ENCODE measurements at regions not wholly inside any gene's neighbourhood (a gene's known extent, or its start where the extent isn't known, plus 50 kb on each side); places are given as distances from the start of the nearest gene placed in this dataset.
A peak's percentile ranks its signal among the peaks of the same experiment; 100 is the strongest.
"Not testable (repeated sequence)": the region's sequence is repeated elsewhere in the genome, so short reads cannot be mapped to it uniquely, and the experiment has no call there.

DNA sequence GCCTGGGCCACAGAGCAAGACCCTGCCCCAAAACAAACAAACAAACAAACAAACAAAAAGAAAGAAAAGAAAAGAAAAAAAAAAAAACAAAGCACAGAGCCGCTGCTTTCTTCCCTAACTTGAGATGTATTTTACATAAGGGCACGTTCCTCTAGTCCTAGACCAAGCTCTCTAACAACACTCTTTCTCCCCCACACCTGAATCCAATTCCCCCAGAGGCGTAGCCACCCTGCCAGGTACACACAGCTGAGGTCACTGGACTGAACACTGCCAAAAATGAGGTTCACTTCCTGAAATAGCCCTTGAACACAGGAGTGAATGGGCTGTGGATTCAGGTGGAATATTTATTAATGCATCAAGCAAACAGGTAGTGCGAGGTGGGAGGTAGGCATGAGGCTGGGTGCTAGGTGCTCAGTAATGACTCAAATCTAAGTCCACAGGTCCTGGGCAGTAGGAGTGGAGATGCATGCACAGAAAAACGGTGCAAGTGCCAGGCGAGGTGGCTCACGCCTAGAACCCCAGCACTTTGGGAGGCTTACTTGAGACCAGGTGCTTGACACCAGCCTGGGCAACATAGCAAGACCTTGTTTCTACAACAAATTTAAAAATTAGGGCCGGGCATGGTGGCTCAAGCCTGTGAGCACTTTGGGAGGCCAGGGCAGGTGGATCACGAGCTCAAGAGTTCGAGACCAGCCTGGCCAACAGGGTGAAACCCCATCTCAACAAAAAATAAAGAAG lies 136.6 kb upstream of the C1QTNF3 start:
- not testable (repeated sequence) for H3K4me1 Mint-ChIP-seq; H3K4me3 Mint-ChIP-seq; H3K27ac Mint-ChIP-seq (ENCODE audit: low read depth); H3K9me3 Mint-ChIP-seq; H3K27me3 Mint-ChIP-seq; ATAC-seq (replicated peaks; ENCODE audit: extremely low read depth, poor library complexity, severe bottlenecking)
- DNase-seq (ENCODE audit: low spot score in 2 of 2) = peak in 1 of 2 donors; percentile 32
- peaks cover 23% of the 10 kb centered on the region for H3K36me3 Mint-ChIP-seq (ENCODE audit: insufficient read depth)

- H3K36me3 Mint-ChIP-seq (ENCODE audit: insufficient read depth) = peaks cover 18% of the 10 kb centered on the region
- not testable (repeated sequence) for H3K4me1 Mint-ChIP-seq; H3K27ac Mint-ChIP-seq (ENCODE audit: low read depth); H3K27me3 Mint-ChIP-seq; H3K9me3 Mint-ChIP-seq; ATAC-seq (replicated peaks; ENCODE audit: extremely low read depth, poor library complexity, severe bottlenecking); H3K4me3 Mint-ChIP-seq
- peak in 1 of 2 donors; percentile 23 for DNase-seq (ENCODE audit: low spot score in 2 of 2)
These were observed 137.2 kb upstream of the C1QTNF3 start for GRCh38 chr5:34180225-34180624.

DNA sequence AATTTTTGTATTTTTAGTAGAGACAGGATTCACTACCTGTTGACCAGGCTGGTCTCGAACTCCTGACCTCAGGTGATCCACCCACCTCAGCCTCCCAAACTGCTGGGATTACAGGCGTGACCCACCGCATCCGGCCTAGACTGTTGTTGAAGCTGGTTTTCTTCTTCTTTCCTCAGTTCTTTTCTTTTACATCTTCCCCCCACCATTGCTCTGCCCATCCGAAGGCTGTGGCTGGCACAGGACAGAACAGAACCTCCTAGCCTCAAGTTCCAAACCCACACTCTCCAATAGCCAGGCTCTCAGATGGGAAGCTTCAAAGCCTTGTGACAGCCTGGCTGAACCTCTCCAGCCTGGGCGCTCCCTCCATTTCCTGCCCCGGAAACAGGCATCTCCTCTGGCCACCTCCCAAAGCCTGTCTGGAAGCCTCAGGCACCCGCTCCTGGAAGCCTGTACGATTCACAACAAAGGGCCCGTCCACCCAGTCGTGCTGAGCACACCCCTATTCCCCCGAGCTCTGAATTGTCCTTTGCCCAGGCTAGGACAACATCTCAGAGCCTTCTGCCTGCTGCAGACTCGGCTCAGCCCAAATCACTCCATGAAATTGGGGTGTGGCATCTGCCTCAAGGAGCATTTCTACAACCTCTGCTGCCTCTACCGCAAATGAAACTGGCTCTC lies 138.1 kb upstream of the C1QTNF3 start:
- Mint-ChIP-seq H3K36me3 (ENCODE audit: insufficient read depth) (peaks cover 15% of the 10 kb centered on the region), H3K27ac (ENCODE audit: low read depth) (peak overlapping the region; percentile 32)
- H3K9me3 Mint-ChIP-seq; H3K27me3 Mint-ChIP-seq; ATAC-seq (replicated peaks; ENCODE audit: extremely low read depth, poor library complexity, severe bottlenecking); H3K4me3 Mint-ChIP-seq; H3K4me1 Mint-ChIP-seq: not testable (repeated sequence)
- DNase-seq (ENCODE audit: low spot score in 2 of 2) = peak in 1 of 2 donors; percentile 21

DNA sequence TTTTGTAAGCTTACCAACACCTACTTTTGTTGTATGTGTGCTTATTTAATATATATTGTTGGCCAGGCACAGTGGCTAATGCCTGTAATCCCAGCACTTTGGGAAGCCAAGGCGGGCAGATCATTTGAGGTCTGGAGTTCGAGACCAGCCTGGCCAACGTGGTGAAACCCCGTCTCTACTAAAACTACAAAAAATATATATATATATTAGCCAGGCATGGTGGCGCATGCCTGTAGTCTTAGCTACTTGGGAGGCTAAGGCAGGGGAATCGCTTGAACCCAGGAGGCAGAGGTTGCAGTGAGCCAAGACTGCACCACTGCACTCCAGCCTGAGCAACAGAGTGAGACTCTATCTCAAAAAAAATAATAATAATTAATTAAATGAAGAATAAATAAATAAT lies 142.0 kb upstream of the C1QTNF3 start:
- ATAC-seq (replicated peaks; ENCODE audit: extremely low read depth, poor library complexity, severe bottlenecking); H3K36me3 Mint-ChIP-seq (ENCODE audit: insufficient read depth); H3K9me3 Mint-ChIP-seq; DNase-seq (ENCODE audit: low spot score in 2 of 2); H3K27me3 Mint-ChIP-seq; H3K27ac Mint-ChIP-seq (ENCODE audit: low read depth); H3K4me3 Mint-ChIP-seq: not testable (repeated sequence)
- H3K4me1 Mint-ChIP-seq = peaks cover 15% of the 10 kb centered on the region

GRCh38 chr5:34185572-34185971 lies 142.6 kb upstream of the C1QTNF3 start:
- H3K27me3 Mint-ChIP-seq; H3K4me3 Mint-ChIP-seq; ATAC-seq (replicated peaks; ENCODE audit: extremely low read depth, poor library complexity, severe bottlenecking); H3K36me3 Mint-ChIP-seq (ENCODE audit: insufficient read depth); H3K27ac Mint-ChIP-seq (ENCODE audit: low read depth); DNase-seq (ENCODE audit: low spot score in 2 of 2); H3K9me3 Mint-ChIP-seq: not testable (repeated sequence)
- H3K4me1 Mint-ChIP-seq = peaks cover 16% of the 10 kb centered on the region

DNA sequence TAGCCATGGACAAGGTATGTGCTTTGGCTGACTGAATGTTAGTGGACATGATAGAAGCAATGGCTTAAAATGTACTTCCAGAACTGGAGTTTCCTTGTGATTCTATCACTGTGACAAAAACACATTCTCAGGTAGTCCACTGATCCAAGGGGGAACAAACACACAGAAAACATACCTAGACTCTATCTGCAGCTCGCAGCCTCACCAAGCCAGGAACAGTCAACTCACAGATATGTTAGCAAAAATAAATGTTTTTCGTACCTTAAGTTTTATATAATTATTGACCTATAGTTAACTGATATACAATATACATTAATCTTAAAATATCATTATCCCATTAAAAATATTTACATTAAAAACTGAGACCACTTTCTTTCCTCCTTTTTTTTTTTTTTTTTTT lies 143.1 kb upstream of the C1QTNF3 start:
- H3K4me1 Mint-ChIP-seq = peaks cover 18% of the 10 kb centered on the region
- H3K27me3 Mint-ChIP-seq; H3K27ac Mint-ChIP-seq (ENCODE audit: low read depth); H3K4me3 Mint-ChIP-seq; H3K9me3 Mint-ChIP-seq; H3K36me3 Mint-ChIP-seq (ENCODE audit: insufficient read depth); ATAC-seq (replicated peaks; ENCODE audit: extremely low read depth, poor library complexity, severe bottlenecking): not testable (repeated sequence)
- DNase-seq (ENCODE audit: low spot score in 2 of 2) = peak in 1 of 2 donors; percentile 18

DNA sequence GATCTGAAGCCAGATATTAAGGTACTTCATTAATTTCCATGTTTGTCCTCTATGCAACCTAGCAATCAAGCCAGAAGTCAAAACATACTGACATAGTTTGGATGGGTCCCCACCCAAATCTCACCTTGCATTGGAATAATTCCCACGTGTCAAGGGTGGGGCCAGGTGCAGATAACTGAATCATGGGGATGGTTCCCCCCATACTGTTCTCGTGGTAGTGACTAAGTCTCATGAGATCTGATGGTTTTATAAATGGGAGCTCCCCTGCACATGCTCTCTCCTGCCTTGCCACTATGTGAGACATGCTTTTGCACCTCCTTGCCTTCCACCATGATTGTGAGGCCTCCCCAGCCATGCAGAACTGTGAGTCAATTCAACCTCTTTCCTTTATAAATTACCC lies 143.9 kb upstream of the C1QTNF3 start:
- ATAC-seq (replicated peaks; ENCODE audit: extremely low read depth, poor library complexity, severe bottlenecking); H3K9me3 Mint-ChIP-seq; H3K36me3 Mint-ChIP-seq (ENCODE audit: insufficient read depth); H3K4me3 Mint-ChIP-seq; H3K27ac Mint-ChIP-seq (ENCODE audit: low read depth); H3K27me3 Mint-ChIP-seq: not testable (repeated sequence)
- peak in 1 of 2 donors; percentile 30 for DNase-seq (ENCODE audit: low spot score in 2 of 2)
- peaks cover 26% of the 10 kb centered on the region for H3K4me1 Mint-ChIP-seq

GRCh38 chr5:34187441-34187840 lies 144.4 kb upstream of the C1QTNF3 start:
- H3K27ac Mint-ChIP-seq (ENCODE audit: low read depth); H3K9me3 Mint-ChIP-seq; DNase-seq (ENCODE audit: low spot score in 2 of 2): not testable (repeated sequence)

GRCh38 chr5:34188001-34188822 lies 145.2 kb upstream of the C1QTNF3 start:
- not testable (repeated sequence) for H3K4me3 Mint-ChIP-seq

More at GRCh38 chr5:34187441-34187840, 144.4 kb upstream of the C1QTNF3 start:
- not testable (repeated sequence) for H3K4me3 Mint-ChIP-seq; H3K27me3 Mint-ChIP-seq; ATAC-seq (replicated peaks; ENCODE audit: extremely low read depth, poor library complexity, severe bottlenecking); H3K36me3 Mint-ChIP-seq (ENCODE audit: insufficient read depth)
- H3K4me1 Mint-ChIP-seq = peaks cover 31% of the 10 kb centered on the region

DNA sequence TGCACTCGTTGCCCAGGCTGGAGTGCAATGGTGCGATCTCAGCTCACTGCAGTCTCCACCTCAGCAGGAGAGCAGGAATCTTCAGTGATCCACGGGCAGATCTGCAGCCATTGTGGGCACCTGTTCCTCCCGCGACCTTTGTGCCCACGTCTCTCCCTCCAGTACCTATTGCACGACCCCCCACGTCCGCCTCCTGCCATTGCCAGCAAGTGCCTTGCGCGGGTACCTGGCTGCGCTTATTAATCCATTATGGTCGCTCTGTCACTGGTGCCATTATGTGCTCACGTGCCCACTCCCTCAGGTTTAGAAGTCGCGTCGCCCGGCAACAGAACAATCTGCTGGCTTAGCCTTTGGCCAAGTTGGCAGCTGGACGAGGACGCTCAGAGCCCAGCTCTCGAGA lies 146.2 kb upstream of the C1QTNF3 start:
- not testable (repeated sequence) for H3K27me3 Mint-ChIP-seq; H3K27ac Mint-ChIP-seq (ENCODE audit: low read depth); H3K9me3 Mint-ChIP-seq; ATAC-seq (replicated peaks; ENCODE audit: extremely low read depth, poor library complexity, severe bottlenecking); H3K4me3 Mint-ChIP-seq
- Mint-ChIP-seq H3K4me1 (peaks cover 41% of the 10 kb centered on the region), H3K36me3 (ENCODE audit: insufficient read depth) (peaks cover 11% of the 10 kb centered on the region)
- DNase-seq (ENCODE audit: low spot score in 2 of 2) = peak; percentile 30 to 34

More at GRCh38 chr5:34188001-34188822, 145.2 kb upstream of the C1QTNF3 start:
- peak; percentile 46 to 54 for DNase-seq (ENCODE audit: low spot score in 2 of 2)
- peaks cover 36% of the 10 kb centered on the region for H3K4me1 Mint-ChIP-seq
- ATAC-seq (replicated peaks; ENCODE audit: extremely low read depth, poor library complexity, severe bottlenecking); H3K27ac Mint-ChIP-seq (ENCODE audit: low read depth); H3K27me3 Mint-ChIP-seq; H3K9me3 Mint-ChIP-seq: not testable (repeated sequence)
- H3K36me3 Mint-ChIP-seq (ENCODE audit: insufficient read depth) = peaks cover 11% of the 10 kb centered on the region

GRCh38 chr5:34189752-34190411 lies 146.9 kb upstream of the C1QTNF3 start:
- Mint-ChIP-seq H3K4me1 (peaks cover 41% of the 10 kb centered on the region), H3K36me3 (ENCODE audit: insufficient read depth) (peaks cover 11% of the 10 kb centered on the region)
- not testable (repeated sequence) for H3K4me3 Mint-ChIP-seq; H3K9me3 Mint-ChIP-seq; ATAC-seq (replicated peaks; ENCODE audit: extremely low read depth, poor library complexity, severe bottlenecking); H3K27ac Mint-ChIP-seq (ENCODE audit: low read depth); H3K27me3 Mint-ChIP-seq
- peak; percentile 32 to 33 for DNase-seq (ENCODE audit: low spot score in 2 of 2)

- DNase-seq (ENCODE audit: low spot score in 2 of 2) = peak; percentile 32 to 36
- not testable (repeated sequence) for H3K9me3 Mint-ChIP-seq; H3K27me3 Mint-ChIP-seq; ATAC-seq (replicated peaks; ENCODE audit: extremely low read depth, poor library complexity, severe bottlenecking); H3K36me3 Mint-ChIP-seq (ENCODE audit: insufficient read depth); H3K4me3 Mint-ChIP-seq; H3K27ac Mint-ChIP-seq (ENCODE audit: low read depth)
- H3K4me1 Mint-ChIP-seq = peaks cover 41% of the 10 kb centered on the region
These were observed 147.5 kb upstream of the C1QTNF3 start for GRCh38 chr5:34190466-34190865.
